B cell (primary cell): ENCODE measurements at regions not wholly inside any gene's neighbourhood (a gene's known extent, or its start where the extent isn't known, plus 50 kb on each side); places are given as distances from the start of the nearest gene placed in this dataset.

ENCODE experiments used
- ATAC-seq: fragments of 200-7000 bp; cut with Tn5 transposase; one replicate; pipeline ENCODE4 v1.10.0; 2021; ENCODE audit warnings: low read depth, mild to moderate bottlenecking, moderate number of reproducible peaks, moderate library complexity
- CTCF ChIA-PET: fragments of 350-600 bp; sonication (Branson Sonifier 250); formaldehyde crosslinking; loops from one replicate; lab custom pipeline; 2021; ENCODE audit warnings: antibody characterized with exemption, inconsistent platforms; lab: Charles Lee
- POLR2A ChIA-PET: fragments of 350-600 bp; sonication (Branson Sonifier 250); formaldehyde crosslinking; loops from one replicate; lab custom pipeline; 2021; ENCODE audit warnings: antibody characterized with exemption; lab: Charles Lee
- DNase-seq: peaks from one replicate; pipeline ENCODE4 v3.0.0; 2013
- H2AFZ ChIP-seq: 2 replicates; pipeline ENCODE4 v1.6.1; 2012; ENCODE audit warnings: mild to moderate bottlenecking, low read depth, low read length; ENCODE audit not compliant: insufficient read depth, poor library complexity, severe bottlenecking
- H3K27ac ChIP-seq, 2 donors: 1 replicate in 1 of 2; 2 replicates in 1 of 2; pipeline ENCODE4 v1.5.1; 2012 to 2013; ENCODE audit warnings: low read length in 2 of 2, mild to moderate bottlenecking in 2 of 2, moderate library complexity in 1 of 2
- H3K27me3 ChIP-seq, 4 experiments: fragments of 200-600 bp in 1 of 4; sonication (generic) in 1 of 4; replicated peaks in 1 of 4; 1 replicate in 2 of 4; 2 replicates in 2 of 4; pipeline versions ENCODE4 v1.6.1 to v1.7.0; 2013 to 2016; ENCODE audit warnings: low read length in 3 of 4, mild to moderate bottlenecking in 2 of 4, mixed read lengths in 1 of 4, moderate library complexity in 1 of 4; ENCODE audit not compliant: insufficient read depth in 4 of 4, control insufficient read depth in 3 of 4; ENCODE audit errors: control extremely low read depth in 1 of 4
- H3K36me3 ChIP-seq, 2 experiments: replicated peaks in 1 of 2; 1 replicate in 1 of 2; 2 replicates in 1 of 2; pipeline versions ENCODE4 v1.6.1 to v1.7.1; 2013; ENCODE audit warnings: low read length in 1 of 2; ENCODE audit not compliant: insufficient read depth in 2 of 2, control insufficient read depth in 1 of 2; ENCODE audit errors: control extremely low read depth in 1 of 2, extremely low read depth in 1 of 2
- H3K4me1 ChIP-seq, 2 donors: fragments of 200-600 bp in 1 of 2; sonication (generic) in 1 of 2; 1 replicate in 1 of 2; 2 replicates in 1 of 2; pipeline versions ENCODE4 v1.5.1 to v1.6.1; 2013 to 2017; ENCODE audit warnings: low read length in 2 of 2; ENCODE audit not compliant: control insufficient read depth in 2 of 2, insufficient read depth in 2 of 2
- H3K4me2 ChIP-seq: replicated peaks from 2 replicates; pipeline ENCODE3; 2012; ENCODE audit warnings: mild to moderate bottlenecking, low read depth, low read length; ENCODE audit not compliant: poor library complexity, severe bottlenecking
- H3K4me3 ChIP-seq, 5 experiments: fragments of 200-600 bp in 1 of 5; sonication (generic) in 1 of 5; 1 replicate in 3 of 5; 2 replicates in 2 of 5; pipeline versions ENCODE4 v1.5.1 to v1.7.0; 2011 to 2016; ENCODE audit warnings: low read length in 4 of 5, mild to moderate bottlenecking in 4 of 5, low read depth in 2 of 5, control low read depth in 1 of 5, moderate library complexity in 1 of 5; ENCODE audit not compliant: insufficient read depth in 1 of 5; ENCODE audit errors: control extremely low read depth in 1 of 5, extremely low read depth in 1 of 5
- H3K79me2 ChIP-seq: fragments of 200-600 bp; sonication (generic); one replicate; pipeline ENCODE4 v1.6.0; 2016; ENCODE audit warnings: low read length; ENCODE audit not compliant: control insufficient read depth, insufficient read depth
- H3K9ac ChIP-seq: fragments of 200-600 bp; sonication (generic); 2 replicates; pipeline ENCODE4 v1.6.1; 2017; ENCODE audit warnings: mild to moderate bottlenecking, low read length, moderate library complexity
- H3K9me3 ChIP-seq, 3 donors: one replicate each; pipeline versions ENCODE4 v1.6.1 to v1.7.1; 2013; ENCODE audit warnings: low read length in 2 of 3; ENCODE audit not compliant: control insufficient read depth in 2 of 3, insufficient read depth in 1 of 3; ENCODE audit errors: control extremely low read depth in 1 of 3
- H4K20me1 ChIP-seq: 2 replicates; pipeline ENCODE4 v1.6.0; 2012; ENCODE audit warnings: mild to moderate bottlenecking, low read length; ENCODE audit not compliant: insufficient read depth, control insufficient read depth, poor library complexity, severe bottlenecking
- H3K27ac Mint-ChIP-seq: one replicate; pipeline ENCODE4 v1.8.0; 2021; ENCODE audit warnings: mixed read lengths
- H3K27me3 Mint-ChIP-seq: one replicate; pipeline ENCODE4 v1.8.0; 2021; ENCODE audit warnings: mixed read lengths
- H3K4me1 Mint-ChIP-seq: one replicate; pipeline ENCODE4 v1.8.0; 2021; ENCODE audit warnings: mixed read lengths
- H3K4me3 Mint-ChIP-seq: one replicate; pipeline ENCODE4 v1.8.0; 2021; ENCODE audit warnings: mixed read lengths
- H3K9me3 Mint-ChIP-seq: one replicate; pipeline ENCODE4 v1.8.0; 2022; ENCODE audit warnings: mixed read lengths; ENCODE audit not compliant: insufficient read depth
- EZH2 ChIP-seq: IDR thresholded peaks from 2 replicates; pipeline ENCODE4 v1.6.1; 2012; ENCODE audit warnings: borderline replicate concordance, low read depth, mild to moderate bottlenecking, moderate library complexity, low read length; ENCODE audit not compliant: insufficient read depth, poor library complexity, severe bottlenecking
- WGBS: methylation state at CpG from one replicate; pipeline ENCODE4 v1.1.5; 2013; ENCODE audit warnings: missing lambda C conversion rate; ENCODE audit not compliant: insufficient coverage; 5-methylcytosine and 5-hydroxymethylcytosine counted together
- intact Hi-C: fragments of 100-400 bp; cut with micrococcal nuclease; formaldehyde crosslinking; loops from one replicate; pipeline ENCODE4 v1.10.0; 2022
- TF ChIP-seq, protein P1 (sequence below): fragments of 200-600 bp; IDR thresholded peaks from one replicate; pipeline ENCODE4 v1.8.0; 2022; ENCODE audit warnings: antibody characterized with exemption, mild to moderate bottlenecking

DNA sequence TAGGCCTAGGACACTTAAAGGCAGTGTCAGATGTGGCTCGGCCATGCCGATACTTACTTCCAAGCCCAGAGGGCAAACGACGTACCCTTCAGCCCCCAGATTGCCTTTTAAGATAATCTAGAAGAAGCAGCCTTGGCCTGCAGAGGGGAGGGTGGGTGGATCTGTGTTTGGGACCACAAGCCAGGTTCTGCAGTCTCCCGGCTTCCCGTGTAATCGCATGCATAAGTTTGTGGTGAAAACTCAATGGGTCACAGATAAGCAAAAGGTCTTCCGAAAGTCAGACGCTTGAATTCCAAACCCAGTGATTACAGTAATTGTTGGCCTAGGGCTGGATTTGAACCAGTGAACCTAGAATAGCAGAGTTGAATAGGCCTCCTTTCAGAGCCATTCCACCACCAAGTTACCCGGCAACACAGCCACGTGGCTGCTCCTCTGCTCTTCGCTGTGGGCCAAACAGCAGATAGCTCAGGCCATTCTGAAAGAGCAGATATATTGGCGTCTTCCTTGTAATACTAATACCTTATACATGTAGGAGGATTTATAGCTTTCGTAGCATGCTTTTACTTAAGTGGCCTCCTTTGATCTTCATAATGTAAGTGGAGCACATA is 170.8 kb upstream of the CADM1 start:
- Histone ChIP-seq H3K9ac (no peak overlapping the region), H3K79me2 (no peaks in the 10 kb centered on the region), H3K27me3 (no peaks in the 10 kb centered on the region), H3K4me1 (no peaks in the 10 kb centered on the region), H3K4me2 (no peak overlapping the region), H3K36me3 (no peaks in the 10 kb centered on the region), H3K9me3 (peaks cover 0 to 15% (median 0%) of the 10 kb centered on the region in 3 donors), H3K4me3 (no peak overlapping the region), H2AFZ (no peak overlapping the region), H4K20me1 (no peaks in the 10 kb centered on the region), H3K27ac (no peak overlapping the region)
- WGBS: 96% methylated on average over 7 of the region's 14 CpGs
- intact Hi-C loops: no loop called here
- ATAC-seq (no peak), DNase-seq (no peak)
- no peak for TF ChIP-seq EZH2
- TF ChIP-seq, protein P1, sequence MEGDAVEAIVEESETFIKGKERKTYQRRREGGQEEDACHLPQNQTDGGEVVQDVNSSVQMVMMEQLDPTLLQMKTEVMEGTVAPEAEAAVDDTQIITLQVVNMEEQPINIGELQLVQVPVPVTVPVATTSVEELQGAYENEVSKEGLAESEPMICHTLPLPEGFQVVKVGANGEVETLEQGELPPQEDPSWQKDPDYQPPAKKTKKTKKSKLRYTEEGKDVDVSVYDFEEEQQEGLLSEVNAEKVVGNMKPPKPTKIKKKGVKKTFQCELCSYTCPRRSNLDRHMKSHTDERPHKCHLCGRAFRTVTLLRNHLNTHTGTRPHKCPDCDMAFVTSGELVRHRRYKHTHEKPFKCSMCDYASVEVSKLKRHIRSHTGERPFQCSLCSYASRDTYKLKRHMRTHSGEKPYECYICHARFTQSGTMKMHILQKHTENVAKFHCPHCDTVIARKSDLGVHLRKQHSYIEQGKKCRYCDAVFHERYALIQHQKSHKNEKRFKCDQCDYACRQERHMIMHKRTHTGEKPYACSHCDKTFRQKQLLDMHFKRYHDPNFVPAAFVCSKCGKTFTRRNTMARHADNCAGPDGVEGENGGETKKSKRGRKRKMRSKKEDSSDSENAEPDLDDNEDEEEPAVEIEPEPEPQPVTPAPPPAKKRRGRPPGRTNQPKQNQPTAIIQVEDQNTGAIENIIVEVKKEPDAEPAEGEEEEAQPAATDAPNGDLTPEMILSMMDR: no peak
- POLR2A ChIA-PET: no interaction called here
- Mint-ChIP-seq H3K27ac (no peak overlapping the region), H3K27me3 (no peaks in the 10 kb centered on the region), H3K4me1 (no peaks in the 10 kb centered on the region), H3K4me3 (no peak overlapping the region), H3K9me3 (no peaks in the 10 kb centered on the region)
- CTCF ChIA-PET: no interaction called here

DNA sequence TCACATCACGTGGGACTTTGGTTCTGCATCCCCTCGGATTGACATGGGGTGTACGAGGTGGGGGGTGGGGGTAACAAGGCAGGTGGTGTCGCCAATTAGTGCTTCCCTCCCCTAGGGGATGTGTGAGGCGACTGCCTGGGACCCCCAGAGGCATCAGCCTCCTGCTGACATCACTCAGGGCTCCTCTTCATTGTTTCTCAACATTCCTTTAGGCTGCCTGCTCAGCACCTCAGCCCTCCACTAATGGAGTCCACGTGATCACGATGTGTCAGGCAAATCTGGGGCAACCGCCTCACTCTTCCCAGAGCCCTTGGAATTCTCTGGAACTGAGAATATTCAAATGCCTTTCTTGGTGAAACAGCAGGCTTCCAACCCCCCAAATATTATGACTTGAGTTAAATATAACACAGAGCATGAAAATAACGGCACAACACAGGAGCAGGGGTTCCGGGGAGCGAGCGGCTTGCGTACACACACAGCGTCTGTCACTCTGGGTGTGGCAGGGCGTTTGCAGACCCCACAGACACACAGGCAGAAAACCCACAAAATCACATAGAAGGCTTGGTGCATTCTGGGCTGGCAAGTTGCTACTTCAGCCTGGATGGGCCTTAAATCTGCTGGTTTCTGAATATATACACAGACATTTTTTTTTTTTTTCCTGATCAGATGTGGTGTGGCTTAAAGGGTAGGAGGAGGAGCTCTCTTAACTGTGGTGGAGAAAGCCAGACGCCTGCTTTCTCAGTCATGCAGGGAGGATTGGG is 170.1 kb upstream of the CADM1 start:
- H2AFZ ChIP-seq: no peak overlapping the region
- no peaks in the 10 kb centered on the region for H3K27me3 ChIP-seq
- Mint-ChIP-seq H3K4me1 (no peaks in the 10 kb centered on the region), H3K9me3 (no peaks in the 10 kb centered on the region), H3K27ac (no peak overlapping the region), H3K4me3 (no peak overlapping the region), H3K27me3 (no peaks in the 10 kb centered on the region)
- no peaks in the 10 kb centered on the region for H4K20me1 ChIP-seq
- TF ChIP-seq, protein P1: no peak
- TF ChIP-seq EZH2: no peak
- intact Hi-C loops: no loop called here
- H3K27ac ChIP-seq: no peak overlapping the region
- POLR2A ChIA-PET: no interaction called here
- H3K9ac ChIP-seq: no peak overlapping the region
- H3K79me2 ChIP-seq: no peaks in the 10 kb centered on the region
- CTCF ChIA-PET: no interaction called here
- H3K9me3 ChIP-seq: peaks cover 0 to 20% (median 0%) of the 10 kb centered on the region in 3 donors
- H3K4me2 ChIP-seq: no peak overlapping the region
- WGBS: 98% methylated on average over 7 of the region's 16 CpGs
- H3K4me3 ChIP-seq: no peak overlapping the region
- ATAC-seq (no peak), DNase-seq (no peak)
- no peaks in the 10 kb centered on the region for H3K36me3 ChIP-seq
- no peaks in the 10 kb centered on the region for H3K4me1 ChIP-seq
